Spinal cord (tissue), 9 donors: ENCODE measurements at regions not wholly inside any gene's neighbourhood (a gene's known extent, or its start where the extent isn't known, plus 50 kb on each side); places are given as distances from the start of the nearest gene placed in this dataset.

Source experiments
- DNase-seq, 6 donors: peaks; one replicate each; pipeline versions ENCODE4 v3.0.0 to v3.0.0-alpha.2; 2013 to 2015; ENCODE audit warnings: low spot score in 6 of 6, low read depth in 4 of 6
- H3K27ac ChIP-seq: one replicate; pipeline ENCODE4 v1.5.1; 2013; ENCODE audit warnings: low read depth, low read length, control low read depth
- H3K27me3 ChIP-seq: one replicate; pipeline ENCODE4 v1.6.1; 2013; ENCODE audit warnings: low read length; ENCODE audit not compliant: control insufficient read depth, insufficient read depth
- H3K36me3 ChIP-seq: one replicate; pipeline ENCODE4 v1.6.1; 2013; ENCODE audit warnings: low read length; ENCODE audit not compliant: control insufficient read depth, insufficient read depth
- H3K4me1 ChIP-seq: one replicate; pipeline ENCODE4 v1.6.1; 2013; ENCODE audit warnings: low read length; ENCODE audit not compliant: control insufficient read depth, insufficient read depth
- H3K4me3 ChIP-seq: one replicate; pipeline ENCODE4 v1.5.1; 2013; ENCODE audit warnings: low read depth, low read length, control low read depth
- H3K9me3 ChIP-seq: one replicate; pipeline ENCODE4 v1.6.1; 2013; ENCODE audit warnings: low read length; ENCODE audit not compliant: control insufficient read depth, insufficient read depth
- WGBS: methylation state at CpG from one replicate; pipeline ENCODE4 v1.1.5; 2013; ENCODE audit warnings: missing lambda C conversion rate; ENCODE audit not compliant: insufficient coverage; 5-methylcytosine and 5-hydroxymethylcytosine counted together
- donor health status: healthy.

DNA sequence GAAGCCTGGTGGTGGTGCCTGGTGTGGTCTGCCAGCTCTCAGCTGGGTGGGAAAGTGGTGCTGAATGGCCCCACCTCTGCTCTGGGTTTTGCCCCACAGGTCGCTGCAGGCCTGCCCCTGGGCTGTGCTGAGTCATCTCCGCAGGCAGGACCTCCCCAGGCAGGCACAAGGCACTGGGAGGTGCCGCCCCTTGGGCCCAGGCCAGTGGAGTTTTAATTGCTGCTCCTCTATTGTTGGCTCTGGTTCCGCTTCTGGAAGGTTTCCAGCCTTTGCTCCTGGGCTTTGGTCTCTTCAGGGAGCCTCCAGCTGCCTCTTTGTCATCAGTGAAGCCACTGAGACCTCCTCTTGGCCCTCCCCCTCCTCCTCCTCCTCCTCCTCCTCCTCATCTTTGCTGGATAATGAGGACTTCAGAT, 180.3 kb upstream of the GRB10 start:
- Histone ChIP-seq H3K27ac (no peak overlapping the region), H3K4me1 (peaks cover 8% of the 10 kb centered on the region), H3K27me3 (no peaks in the 10 kb centered on the region), H3K4me3 (no peak overlapping the region), H3K36me3 (no peaks in the 10 kb centered on the region), H3K9me3 (no peaks in the 10 kb centered on the region)
- 28% methylated on average over 4 of the region's 4 CpGs for WGBS
- DNase-seq = peak in 2 of 6 donors; percentile 35 to 79

- Histone ChIP-seq H3K4me3 (no peak overlapping the region), H3K36me3 (no peaks in the 10 kb centered on the region), H3K27me3 (no peaks in the 10 kb centered on the region), H3K27ac (no peak overlapping the region), H3K4me1 (peaks cover 8% of the 10 kb centered on the region), H3K9me3 (no peaks in the 10 kb centered on the region)
- WGBS = 85% methylated on average over 9 of the region's 10 CpGs
- DNase-seq = no peak
These were observed 179.7 kb upstream of the GRB10 start for GRCh38 chr7:50962281-50962883.

DNA sequence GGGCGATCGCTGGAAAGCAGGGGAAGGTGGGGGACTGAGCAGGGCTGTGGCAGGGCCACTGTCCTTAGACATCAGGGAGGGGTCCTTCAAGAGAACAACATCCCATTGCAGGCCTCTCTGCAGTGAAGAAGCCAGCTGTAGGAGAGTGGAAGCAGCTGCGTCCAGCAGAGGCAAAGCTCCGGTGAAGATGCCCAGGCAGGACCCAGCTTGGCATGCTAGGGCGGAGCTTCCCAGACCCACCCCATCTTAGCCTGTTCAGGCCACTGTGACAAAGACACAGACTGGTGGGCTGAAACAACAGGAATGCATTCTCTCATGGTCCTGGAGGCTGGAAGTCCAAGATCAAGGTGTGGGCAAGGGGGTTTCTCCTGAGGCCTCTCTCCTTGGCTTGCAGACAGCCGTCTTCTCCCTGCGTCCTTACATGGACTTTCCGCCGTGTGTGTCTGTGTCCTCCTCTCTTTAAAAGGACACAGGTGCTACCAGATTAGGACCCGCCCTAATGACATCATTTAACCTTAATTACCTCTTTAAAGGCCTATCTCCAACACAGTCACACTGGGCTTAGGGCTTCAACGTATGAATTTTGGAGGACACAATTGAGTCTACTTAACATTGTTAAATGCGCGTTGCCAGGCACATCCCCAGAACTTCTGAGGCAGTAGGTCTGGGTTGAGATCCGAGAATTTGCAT, 178.1 kb upstream of the GRB10 start:
- H3K36me3 ChIP-seq = no peaks in the 10 kb centered on the region
- H3K4me3 ChIP-seq = no peak overlapping the region
- H3K9me3 ChIP-seq = no peaks in the 10 kb centered on the region
- no peaks in the 10 kb centered on the region for H3K27me3 ChIP-seq
- no peak for DNase-seq
- H3K27ac ChIP-seq = no peak overlapping the region
- WGBS = 83% methylated on average over 14 of the region's 14 CpGs
- H3K4me1 ChIP-seq = peaks cover 8% of the 10 kb centered on the region

DNA sequence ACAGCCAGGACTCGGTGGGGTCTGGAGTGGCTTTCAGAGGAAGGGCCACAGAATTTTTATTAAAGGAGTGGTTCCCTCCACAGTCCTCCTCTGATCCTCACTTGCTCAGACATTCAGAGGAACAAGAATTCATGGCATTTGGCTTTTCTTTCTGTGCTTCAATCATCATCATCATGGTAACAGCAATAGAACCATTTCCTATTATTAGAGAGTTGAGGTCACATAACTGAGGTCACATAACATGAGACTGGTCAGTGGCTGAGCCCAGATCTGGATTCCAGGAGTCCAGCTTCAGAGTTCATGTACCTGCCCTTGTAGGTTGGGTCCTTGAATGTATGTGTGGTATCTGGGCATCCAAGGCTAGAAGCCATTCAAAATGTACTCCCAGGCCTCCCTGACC, 177.3 kb upstream of the GRB10 start:
- WGBS = 100% methylated on average over 1 of the region's 1 CpG
- H3K27ac ChIP-seq = no peak overlapping the region
- H3K9me3 ChIP-seq = no peaks in the 10 kb centered on the region
- no peak overlapping the region for H3K4me3 ChIP-seq
- H3K36me3 ChIP-seq = no peaks in the 10 kb centered on the region
- no peaks in the 10 kb centered on the region for H3K27me3 ChIP-seq
- H3K4me1 ChIP-seq = peaks cover 8% of the 10 kb centered on the region
- DNase-seq = no peak

GRCh38 chr7:50959560-50959959, 176.9 kb upstream of the GRB10 start:
- Histone ChIP-seq H3K36me3 (no peaks in the 10 kb centered on the region), H3K4me1 (peaks cover 8% of the 10 kb centered on the region), H3K4me3 (no peak overlapping the region), H3K27me3 (no peaks in the 10 kb centered on the region), H3K9me3 (no peaks in the 10 kb centered on the region), H3K27ac (no peak overlapping the region)
- DNase-seq = no peak
- 94% methylated on average over 2 of the region's 4 CpGs for WGBS

GRCh38 chr7:50957855-50958254, 175.2 kb upstream of the GRB10 start:
- no peaks in the 10 kb centered on the region for H3K27me3 ChIP-seq
- H3K9me3 ChIP-seq = no peaks in the 10 kb centered on the region
- WGBS = 100% methylated on average over 1 of the region's 3 CpGs
- no peaks in the 10 kb centered on the region for H3K36me3 ChIP-seq
- H3K4me1 ChIP-seq = peaks cover 6% of the 10 kb centered on the region
- no peak overlapping the region for H3K4me3 ChIP-seq
- DNase-seq = no peak
- no peak overlapping the region for H3K27ac ChIP-seq

DNA sequence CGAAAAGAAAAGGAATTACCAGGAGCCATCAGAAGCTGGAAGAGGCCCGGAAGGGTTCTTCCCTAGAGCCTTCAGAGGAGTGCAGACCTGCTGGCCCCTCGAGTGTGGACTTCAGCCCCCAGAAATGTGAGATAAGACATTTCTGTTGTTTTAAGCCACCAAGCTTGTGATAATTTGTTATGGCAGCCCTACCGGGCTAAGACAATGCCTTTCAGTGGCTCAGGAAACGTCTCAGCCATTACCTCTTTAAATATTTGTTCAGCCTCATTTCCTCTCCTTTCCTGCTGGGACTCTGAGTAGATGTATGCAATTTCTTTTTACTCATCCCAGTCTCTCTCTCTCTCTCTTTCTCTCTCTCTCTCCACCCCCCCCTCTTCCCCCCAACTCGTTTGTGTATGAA, 174.7 kb upstream of the GRB10 start:
- H3K4me1 ChIP-seq = peaks cover 3% of the 10 kb centered on the region
- no peaks in the 10 kb centered on the region for H3K36me3 ChIP-seq
- no peak overlapping the region for H3K27ac ChIP-seq
- peak in 1 of 6 donors; percentile 60 for DNase-seq
- WGBS = 71% methylated on average over 2 of the region's 6 CpGs
- no peak overlapping the region for H3K4me3 ChIP-seq
- no peaks in the 10 kb centered on the region for H3K9me3 ChIP-seq
- H3K27me3 ChIP-seq = no peaks in the 10 kb centered on the region

DNA sequence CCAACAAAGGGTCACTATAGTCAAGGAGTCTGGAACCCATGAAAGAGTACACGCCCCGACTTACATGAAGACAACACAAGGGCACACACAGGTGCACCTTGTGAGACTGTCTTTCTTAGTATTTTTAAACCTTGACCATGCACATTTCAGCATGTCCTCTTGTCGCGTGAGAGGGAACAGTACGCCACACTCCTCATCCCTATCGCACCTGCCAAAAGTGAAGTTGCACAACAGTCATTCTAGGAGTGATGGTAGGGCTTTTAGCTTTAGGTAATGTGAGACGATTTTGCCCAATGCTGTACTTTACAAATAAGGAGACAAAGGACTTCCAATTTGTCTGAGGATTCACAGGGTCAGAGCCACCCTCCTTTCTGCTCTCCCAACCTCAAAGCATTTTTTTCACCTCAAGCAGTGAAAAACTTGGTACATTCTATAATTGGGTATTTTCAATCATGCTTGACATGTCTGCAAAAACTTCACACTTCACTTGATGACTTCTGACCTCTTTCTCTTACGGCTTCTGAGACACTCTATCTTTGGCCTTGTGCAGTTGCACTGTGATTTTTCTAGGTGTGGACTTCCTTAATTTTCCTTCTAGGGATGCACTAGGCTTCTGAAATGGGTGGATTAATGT, 173.9 kb upstream of the GRB10 start:
- 93% methylated on average over 2 of the region's 8 CpGs for WGBS
- no peak overlapping the region for H3K4me3 ChIP-seq
- no peaks in the 10 kb centered on the region for H3K4me1 ChIP-seq
- no peaks in the 10 kb centered on the region for H3K9me3 ChIP-seq
- H3K36me3 ChIP-seq = no peaks in the 10 kb centered on the region
- no peak overlapping the region for H3K27ac ChIP-seq
- DNase-seq = no peak
- no peaks in the 10 kb centered on the region for H3K27me3 ChIP-seq

DNA sequence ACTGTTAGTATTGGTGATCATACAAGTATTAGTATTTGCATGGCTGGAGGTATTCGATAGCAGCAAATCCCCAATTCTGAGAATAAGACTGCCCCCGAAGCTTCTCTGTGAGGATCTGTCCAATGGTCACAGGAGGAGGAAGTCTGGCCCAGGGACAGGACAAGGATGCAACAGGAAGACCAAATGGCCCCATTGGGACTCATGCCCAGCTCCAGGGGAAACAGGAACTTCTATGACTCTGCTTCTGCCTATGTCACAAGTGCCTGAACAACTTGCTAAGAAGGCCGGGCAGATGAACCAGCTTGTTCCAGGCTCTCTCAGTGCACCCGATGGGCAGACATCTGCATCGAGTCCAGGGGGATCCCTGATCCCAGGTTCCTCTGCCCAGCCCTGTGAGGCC, 172.0 kb upstream of the GRB10 start:
- Histone ChIP-seq H3K4me1 (no peaks in the 10 kb centered on the region), H3K4me3 (no peak overlapping the region), H3K27me3 (no peaks in the 10 kb centered on the region), H3K27ac (no peak overlapping the region), H3K9me3 (peaks cover under 1% of the 10 kb centered on the region), H3K36me3 (no peaks in the 10 kb centered on the region)
- 92% methylated on average over 5 of the region's 5 CpGs for WGBS
- DNase-seq = no peak

DNA sequence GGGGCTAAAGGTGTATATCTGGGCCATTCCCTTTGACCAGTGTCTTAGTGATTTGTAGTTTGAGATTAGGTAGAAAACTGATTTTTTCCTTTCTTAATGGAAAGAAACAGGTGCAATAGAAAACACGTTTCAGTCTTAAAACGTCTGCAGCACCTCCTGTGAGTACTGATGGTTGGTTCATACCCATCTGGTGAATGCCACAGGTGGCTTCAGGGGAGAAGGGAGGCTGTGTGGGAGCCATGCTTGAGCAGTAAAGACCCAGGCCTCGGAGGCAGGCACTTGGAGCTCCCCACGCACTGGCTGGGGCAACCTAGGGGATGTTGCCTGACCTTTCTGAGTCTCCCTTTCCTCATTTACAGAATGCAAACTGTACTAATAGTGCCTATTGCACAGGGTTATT, 171.5 kb upstream of the GRB10 start:
- Histone ChIP-seq H3K9me3 (peaks cover 1% of the 10 kb centered on the region), H3K4me1 (no peaks in the 10 kb centered on the region), H3K27me3 (no peaks in the 10 kb centered on the region), H3K27ac (no peak overlapping the region), H3K36me3 (no peaks in the 10 kb centered on the region), H3K4me3 (no peak overlapping the region)
- WGBS = 76% methylated on average over 2 of the region's 4 CpGs
- DNase-seq = no peak
